ENCODE measurements at regions not wholly inside any gene's neighbourhood (a gene's known extent, or its start where the extent isn't known, plus 50 kb on each side); places are given as distances from the start of the nearest gene placed in this dataset.
"Not testable (repeated sequence)": the region's sequence is repeated elsewhere in the genome, so short reads cannot be mapped to it uniquely, and the experiment has no call there.

DNA sequence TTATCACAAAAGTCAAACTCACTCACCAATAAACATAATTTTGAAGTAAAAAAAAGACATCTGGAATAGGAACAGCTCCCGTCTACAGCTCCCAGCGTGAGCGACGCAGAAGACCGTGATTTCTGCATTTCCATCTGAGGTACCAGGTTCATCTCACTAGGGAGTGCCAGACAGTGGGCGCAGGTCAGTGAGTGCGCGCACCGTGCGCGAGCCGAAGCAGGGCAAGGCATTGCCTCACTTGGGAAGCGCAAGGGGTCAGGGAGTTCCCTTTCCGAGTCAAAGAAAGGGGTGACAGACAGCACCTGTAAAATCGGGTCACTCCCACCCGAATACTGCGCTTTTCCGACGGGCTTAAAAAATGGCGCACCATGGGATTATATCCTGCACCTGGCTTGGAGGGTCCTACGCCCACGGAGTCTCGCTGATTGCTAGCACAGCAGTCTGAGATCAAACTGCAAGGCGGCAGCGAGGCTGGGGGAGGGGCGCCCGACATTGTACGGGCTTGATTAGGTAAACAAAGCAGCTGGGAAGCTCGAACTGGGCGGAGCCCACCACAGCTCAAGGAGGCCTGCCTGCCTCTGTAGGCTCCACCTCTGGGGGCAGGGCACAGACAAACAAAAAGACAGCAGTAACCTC lies 231.7 kb upstream of the LRRTM4 start:
- TF ChIP-seq, protein P1, sequence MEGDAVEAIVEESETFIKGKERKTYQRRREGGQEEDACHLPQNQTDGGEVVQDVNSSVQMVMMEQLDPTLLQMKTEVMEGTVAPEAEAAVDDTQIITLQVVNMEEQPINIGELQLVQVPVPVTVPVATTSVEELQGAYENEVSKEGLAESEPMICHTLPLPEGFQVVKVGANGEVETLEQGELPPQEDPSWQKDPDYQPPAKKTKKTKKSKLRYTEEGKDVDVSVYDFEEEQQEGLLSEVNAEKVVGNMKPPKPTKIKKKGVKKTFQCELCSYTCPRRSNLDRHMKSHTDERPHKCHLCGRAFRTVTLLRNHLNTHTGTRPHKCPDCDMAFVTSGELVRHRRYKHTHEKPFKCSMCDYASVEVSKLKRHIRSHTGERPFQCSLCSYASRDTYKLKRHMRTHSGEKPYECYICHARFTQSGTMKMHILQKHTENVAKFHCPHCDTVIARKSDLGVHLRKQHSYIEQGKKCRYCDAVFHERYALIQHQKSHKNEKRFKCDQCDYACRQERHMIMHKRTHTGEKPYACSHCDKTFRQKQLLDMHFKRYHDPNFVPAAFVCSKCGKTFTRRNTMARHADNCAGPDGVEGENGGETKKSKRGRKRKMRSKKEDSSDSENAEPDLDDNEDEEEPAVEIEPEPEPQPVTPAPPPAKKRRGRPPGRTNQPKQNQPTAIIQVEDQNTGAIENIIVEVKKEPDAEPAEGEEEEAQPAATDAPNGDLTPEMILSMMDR (IDR thresholded peaks at IDR 0.05; ENCODE audit: low read depth, low read length) = not testable (repeated sequence)
- not testable (repeated sequence) for TF ChIP-seq POLR2A (IDR thresholded peaks at IDR 0.05; ENCODE audit: extremely low read depth, insufficient read length); MYC (IDR thresholded peaks at IDR 0.05; ENCODE audit: low read depth, low read length)
- TF ChIP-seq, protein P2, sequence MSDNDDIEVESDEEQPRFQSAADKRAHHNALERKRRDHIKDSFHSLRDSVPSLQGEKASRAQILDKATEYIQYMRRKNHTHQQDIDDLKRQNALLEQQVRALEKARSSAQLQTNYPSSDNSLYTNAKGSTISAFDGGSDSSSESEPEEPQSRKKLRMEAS (IDR thresholded peaks at IDR 0.05; ENCODE audit: low read depth, low read length) = not testable (repeated sequence)

All from NB4 (cell line).